ENCODE measurements at regions not wholly inside any gene's neighbourhood (a gene's known extent, or its start where the extent isn't known, plus 50 kb on each side); places are given as distances from the start of the nearest gene placed in this dataset.

DNA sequence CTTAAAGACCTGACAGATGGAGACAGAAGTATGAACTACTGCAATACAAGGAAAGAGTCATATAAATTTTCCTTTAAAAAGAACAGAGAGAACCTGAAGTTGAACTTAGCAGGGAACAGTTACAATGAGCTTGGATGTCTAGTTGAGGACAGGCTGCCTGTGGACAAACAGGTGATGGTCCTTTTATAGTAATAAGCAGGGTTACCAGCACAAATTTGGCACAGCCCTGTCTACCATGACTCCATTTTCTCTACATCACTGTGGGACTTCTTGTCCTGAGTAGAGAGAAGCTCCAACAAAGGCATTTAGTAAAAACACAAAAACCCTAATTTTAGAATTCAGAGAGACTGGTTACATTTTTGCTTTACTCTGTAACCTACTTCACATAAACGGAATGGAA, 448.1 kb downstream of the PLCL1 start (continued):
- TF ChIP-seq, protein P1, sequence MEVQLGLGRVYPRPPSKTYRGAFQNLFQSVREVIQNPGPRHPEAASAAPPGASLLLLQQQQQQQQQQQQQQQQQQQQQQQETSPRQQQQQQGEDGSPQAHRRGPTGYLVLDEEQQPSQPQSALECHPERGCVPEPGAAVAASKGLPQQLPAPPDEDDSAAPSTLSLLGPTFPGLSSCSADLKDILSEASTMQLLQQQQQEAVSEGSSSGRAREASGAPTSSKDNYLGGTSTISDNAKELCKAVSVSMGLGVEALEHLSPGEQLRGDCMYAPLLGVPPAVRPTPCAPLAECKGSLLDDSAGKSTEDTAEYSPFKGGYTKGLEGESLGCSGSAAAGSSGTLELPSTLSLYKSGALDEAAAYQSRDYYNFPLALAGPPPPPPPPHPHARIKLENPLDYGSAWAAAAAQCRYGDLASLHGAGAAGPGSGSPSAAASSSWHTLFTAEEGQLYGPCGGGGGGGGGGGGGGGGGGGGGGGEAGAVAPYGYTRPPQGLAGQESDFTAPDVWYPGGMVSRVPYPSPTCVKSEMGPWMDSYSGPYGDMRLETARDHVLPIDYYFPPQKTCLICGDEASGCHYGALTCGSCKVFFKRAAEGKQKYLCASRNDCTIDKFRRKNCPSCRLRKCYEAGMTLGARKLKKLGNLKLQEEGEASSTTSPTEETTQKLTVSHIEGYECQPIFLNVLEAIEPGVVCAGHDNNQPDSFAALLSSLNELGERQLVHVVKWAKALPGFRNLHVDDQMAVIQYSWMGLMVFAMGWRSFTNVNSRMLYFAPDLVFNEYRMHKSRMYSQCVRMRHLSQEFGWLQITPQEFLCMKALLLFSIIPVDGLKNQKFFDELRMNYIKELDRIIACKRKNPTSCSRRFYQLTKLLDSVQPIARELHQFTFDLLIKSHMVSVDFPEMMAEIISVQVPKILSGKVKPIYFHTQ (CRISPR knock-in tag; IDR thresholded peaks at IDR 0.05), result no peak
- TF ChIP-seq SMAD4 (CRISPR knock-in tag; IDR thresholded peaks at IDR 0.05), result no peak

DNA sequence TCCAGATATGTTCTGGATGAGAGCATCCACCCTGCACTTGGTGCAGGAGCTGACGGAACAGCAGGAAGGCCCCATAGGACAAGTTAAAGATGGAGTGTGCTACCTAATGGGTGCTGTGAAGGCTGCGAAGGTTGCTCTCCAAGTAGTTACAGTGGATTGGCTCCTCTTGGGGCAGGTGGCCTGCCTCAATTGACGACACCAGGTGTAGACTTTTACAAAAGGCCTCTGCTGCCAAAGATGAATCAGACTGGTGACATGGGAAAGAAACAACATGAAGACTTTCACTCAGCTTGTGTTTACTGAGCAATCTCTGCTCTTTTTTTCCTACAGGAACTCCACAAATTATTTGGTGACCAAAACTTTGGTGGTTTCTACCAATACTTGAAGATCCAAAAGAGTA, 437.7 kb downstream of the PLCL1 start:
- no peak for DNase-seq (ENCODE audit: low spot score)
- ATAC-seq, result no peak
- Mint-ChIP-seq H3K4me3 (no peak overlapping the region), H3K4me1 (no peaks in the 10 kb centered on the region), H3K9me3 (no peaks in the 10 kb centered on the region), H3K27ac (no peak overlapping the region), H3K27me3 (ENCODE audit: low read depth) (no peaks in the 10 kb centered on the region), H3K36me3 (no peaks in the 10 kb centered on the region)
- ChIA-PET CTCF (no interaction called here), POLR2A (no interaction called here)
- TF ChIP-seq IRF2 (CRISPR knock-in tag; IDR thresholded peaks at IDR 0.05; ENCODE audit: borderline replicate concordance, low read depth), result no peak
- TF ChIP-seq GTF2I (CRISPR knock-in tag; conservative IDR thresholded peaks at IDR 0.05), result no peak
- TF ChIP-seq ZBTB21 (CRISPR knock-in tag; IDR thresholded peaks at IDR 0.05; ENCODE audit: borderline replicate concordance), result no peak
- TF ChIP-seq, protein P2, sequence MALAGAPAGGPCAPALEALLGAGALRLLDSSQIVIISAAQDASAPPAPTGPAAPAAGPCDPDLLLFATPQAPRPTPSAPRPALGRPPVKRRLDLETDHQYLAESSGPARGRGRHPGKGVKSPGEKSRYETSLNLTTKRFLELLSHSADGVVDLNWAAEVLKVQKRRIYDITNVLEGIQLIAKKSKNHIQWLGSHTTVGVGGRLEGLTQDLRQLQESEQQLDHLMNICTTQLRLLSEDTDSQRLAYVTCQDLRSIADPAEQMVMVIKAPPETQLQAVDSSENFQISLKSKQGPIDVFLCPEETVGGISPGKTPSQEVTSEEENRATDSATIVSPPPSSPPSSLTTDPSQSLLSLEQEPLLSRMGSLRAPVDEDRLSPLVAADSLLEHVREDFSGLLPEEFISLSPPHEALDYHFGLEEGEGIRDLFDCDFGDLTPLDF (CRISPR knock-in tag; IDR thresholded peaks at IDR 0.05), result no peak

DNA sequence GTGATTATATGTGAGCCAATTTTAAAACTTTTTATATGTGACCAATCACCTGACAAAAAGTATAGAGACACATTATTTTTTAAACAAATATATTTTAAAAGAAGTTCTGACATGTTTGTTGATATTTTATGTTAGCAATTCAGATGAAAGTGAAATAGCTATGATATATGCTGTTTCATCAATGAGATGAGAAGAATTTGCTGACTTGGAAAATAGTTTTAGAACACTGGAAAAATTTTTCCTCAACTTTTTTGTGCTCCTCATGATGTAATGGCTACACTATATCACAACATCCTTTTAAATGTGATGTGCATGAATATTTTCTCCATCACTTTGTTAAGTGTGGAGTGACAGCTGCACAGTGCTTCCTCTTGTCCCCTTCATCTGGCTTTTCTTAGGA, 434.0 kb downstream of the PLCL1 start:
- H3K4me3 Mint-ChIP-seq, result no peak overlapping the region
- no peak for TF ChIP-seq PRRX2 (CRISPR knock-in tag; IDR thresholded peaks at IDR 0.05)
- TF ChIP-seq ZBTB21 (CRISPR knock-in tag; IDR thresholded peaks at IDR 0.05; ENCODE audit: borderline replicate concordance), result no peak
- ChIA-PET CTCF (no interaction called here), POLR2A (no interaction called here)
- no peaks in the 10 kb centered on the region for H3K9me3 Mint-ChIP-seq
- DNase-seq (ENCODE audit: low spot score) (no peak), ATAC-seq (no peak)
- no peaks in the 10 kb centered on the region for H3K36me3 Mint-ChIP-seq
- 0 out of 2 replicates have a peak, but pooled peaks cover under 1% of the 10 kb centered on the region for H3K4me1 Mint-ChIP-seq
- no peaks in the 10 kb centered on the region for H3K27me3 Mint-ChIP-seq (ENCODE audit: low read depth)
- H3K27ac Mint-ChIP-seq, result no peak overlapping the region

DNA sequence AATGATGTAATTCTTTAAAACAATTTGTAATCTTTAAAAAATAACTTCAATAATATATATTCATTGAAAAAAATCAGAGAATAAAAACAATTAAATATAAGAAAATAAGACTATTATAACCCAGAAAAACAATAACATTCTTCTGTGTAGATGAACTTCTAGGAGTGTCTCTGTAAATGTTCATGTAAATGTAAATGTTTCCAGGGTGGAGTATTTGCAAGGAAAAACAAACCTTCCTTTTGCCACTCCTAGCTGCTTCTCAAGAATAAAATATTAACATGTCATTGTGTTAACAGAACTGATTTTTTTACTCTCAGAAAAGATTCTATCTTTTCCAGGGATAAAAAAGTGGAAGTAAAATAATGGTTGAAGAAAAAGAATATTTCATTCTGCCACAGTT, 431.9 kb downstream of the PLCL1 start:
- Mint-ChIP-seq H3K36me3 (no peaks in the 10 kb centered on the region), H3K27ac (no peak overlapping the region), H3K9me3 (no peaks in the 10 kb centered on the region), H3K4me3 (no peak overlapping the region), H3K27me3 (ENCODE audit: low read depth) (no peaks in the 10 kb centered on the region), H3K4me1 (0 out of 2 replicates have a peak, but pooled peaks cover 4% of the 10 kb centered on the region)
- ChIA-PET CTCF (no interaction called here), POLR2A (no interaction called here)
- no peak for ATAC-seq
- DNase-seq (ENCODE audit: low spot score), result no peak
- TF ChIP-seq, protein P3, sequence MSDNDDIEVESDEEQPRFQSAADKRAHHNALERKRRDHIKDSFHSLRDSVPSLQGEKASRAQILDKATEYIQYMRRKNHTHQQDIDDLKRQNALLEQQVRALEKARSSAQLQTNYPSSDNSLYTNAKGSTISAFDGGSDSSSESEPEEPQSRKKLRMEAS (CRISPR knock-in tag; IDR thresholded peaks at IDR 0.05), result no peak
- TF ChIP-seq HMGA2 (CRISPR knock-in tag; IDR thresholded peaks at IDR 0.05), result 0 out of 2 replicates have a peak, but pooled peaks have one; percentile 29

DNA sequence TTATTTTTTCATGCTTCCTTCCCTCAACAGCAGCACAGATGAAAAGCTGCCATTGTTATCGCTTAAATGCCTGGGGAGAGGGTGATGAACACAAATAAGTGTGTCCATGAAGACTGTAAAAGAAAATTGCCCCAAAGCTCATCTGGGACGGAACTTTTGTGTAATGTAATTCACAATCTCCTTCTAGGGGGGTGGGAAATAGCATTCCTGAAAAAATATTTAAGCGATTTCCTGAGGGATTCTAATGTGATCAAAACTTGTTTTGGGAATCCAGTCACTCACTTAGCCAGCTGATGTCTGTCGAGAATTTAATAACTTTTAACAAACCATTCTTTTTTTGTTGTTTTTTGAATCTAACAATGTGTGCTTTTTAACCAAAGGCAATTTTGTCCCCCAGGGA, 427.9 kb downstream of the PLCL1 start:
- Mint-ChIP-seq H3K4me3 (no peak overlapping the region), H3K36me3 (no peaks in the 10 kb centered on the region), H3K27ac (no peak overlapping the region), H3K9me3 (no peaks in the 10 kb centered on the region), H3K27me3 (ENCODE audit: low read depth) (no peaks in the 10 kb centered on the region), H3K4me1 (0 out of 2 replicates have a peak, but pooled peaks cover 4% of the 10 kb centered on the region)
- ChIA-PET CTCF (no interaction called here), POLR2A (no interaction called here)
- DNase-seq (ENCODE audit: low spot score) (no peak), ATAC-seq (no peak)
- no peak for TF ChIP-seq ZNF671 (CRISPR knock-in tag; IDR thresholded peaks at IDR 0.05)
- no peak for TF ChIP-seq ZNF121 (CRISPR knock-in tag; IDR thresholded peaks at IDR 0.05)
- TF ChIP-seq, protein P4, sequence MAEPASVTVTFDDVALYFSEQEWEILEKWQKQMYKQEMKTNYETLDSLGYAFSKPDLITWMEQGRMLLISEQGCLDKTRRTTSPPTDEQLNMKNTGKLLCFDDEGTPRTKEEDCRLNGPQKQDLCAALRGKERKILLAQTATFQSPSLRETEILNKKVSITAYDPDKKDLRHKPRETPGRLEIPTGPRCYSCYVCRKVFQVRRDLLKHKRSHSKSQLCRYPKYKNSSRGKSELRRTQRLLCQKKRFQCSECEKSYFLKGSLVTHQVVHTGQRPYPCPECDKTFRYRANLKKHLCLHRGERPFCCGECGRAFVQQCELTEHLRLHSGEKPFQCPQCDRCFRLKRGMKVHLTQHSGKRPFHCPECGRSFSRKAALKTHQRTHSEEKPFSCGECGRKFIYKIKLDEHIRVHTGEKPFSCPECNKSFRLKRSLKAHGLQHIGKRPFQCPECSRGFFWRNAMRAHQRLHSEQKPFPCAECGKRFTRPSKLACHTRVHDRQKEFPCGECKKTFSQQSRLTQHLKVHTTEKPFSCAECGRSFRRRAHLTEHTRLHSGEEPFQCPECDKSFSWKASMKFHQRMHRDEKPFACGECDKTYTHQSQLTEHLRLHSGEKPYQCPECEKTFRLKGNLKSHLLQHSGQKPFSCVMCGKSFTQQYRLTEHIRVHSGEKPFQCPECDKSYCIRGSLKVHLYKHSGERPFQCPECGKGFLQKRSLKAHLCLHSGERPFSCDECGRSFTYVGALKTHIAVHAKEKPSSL (CRISPR knock-in tag; conservative IDR thresholded peaks at IDR 0.05), result no peak
- no peak for TF ChIP-seq PRRX2 (CRISPR knock-in tag; IDR thresholded peaks at IDR 0.05)
- TF ChIP-seq, protein P5, sequence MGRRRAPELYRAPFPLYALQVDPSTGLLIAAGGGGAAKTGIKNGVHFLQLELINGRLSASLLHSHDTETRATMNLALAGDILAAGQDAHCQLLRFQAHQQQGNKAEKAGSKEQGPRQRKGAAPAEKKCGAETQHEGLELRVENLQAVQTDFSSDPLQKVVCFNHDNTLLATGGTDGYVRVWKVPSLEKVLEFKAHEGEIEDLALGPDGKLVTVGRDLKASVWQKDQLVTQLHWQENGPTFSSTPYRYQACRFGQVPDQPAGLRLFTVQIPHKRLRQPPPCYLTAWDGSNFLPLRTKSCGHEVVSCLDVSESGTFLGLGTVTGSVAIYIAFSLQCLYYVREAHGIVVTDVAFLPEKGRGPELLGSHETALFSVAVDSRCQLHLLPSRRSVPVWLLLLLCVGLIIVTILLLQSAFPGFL (CRISPR knock-in tag; IDR thresholded peaks at IDR 0.05; ENCODE audit: borderline replicate concordance), result no peak
- TF ChIP-seq, protein P6, sequence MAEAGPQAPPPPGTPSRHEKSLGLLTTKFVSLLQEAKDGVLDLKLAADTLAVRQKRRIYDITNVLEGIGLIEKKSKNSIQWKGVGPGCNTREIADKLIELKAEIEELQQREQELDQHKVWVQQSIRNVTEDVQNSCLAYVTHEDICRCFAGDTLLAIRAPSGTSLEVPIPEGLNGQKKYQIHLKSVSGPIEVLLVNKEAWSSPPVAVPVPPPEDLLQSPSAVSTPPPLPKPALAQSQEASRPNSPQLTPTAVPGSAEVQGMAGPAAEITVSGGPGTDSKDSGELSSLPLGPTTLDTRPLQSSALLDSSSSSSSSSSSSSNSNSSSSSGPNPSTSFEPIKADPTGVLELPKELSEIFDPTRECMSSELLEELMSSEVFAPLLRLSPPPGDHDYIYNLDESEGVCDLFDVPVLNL (CRISPR knock-in tag; IDR thresholded peaks at IDR 0.05; ENCODE audit: borderline replicate concordance, low read depth), result no peak
- TF ChIP-seq, protein P7, sequence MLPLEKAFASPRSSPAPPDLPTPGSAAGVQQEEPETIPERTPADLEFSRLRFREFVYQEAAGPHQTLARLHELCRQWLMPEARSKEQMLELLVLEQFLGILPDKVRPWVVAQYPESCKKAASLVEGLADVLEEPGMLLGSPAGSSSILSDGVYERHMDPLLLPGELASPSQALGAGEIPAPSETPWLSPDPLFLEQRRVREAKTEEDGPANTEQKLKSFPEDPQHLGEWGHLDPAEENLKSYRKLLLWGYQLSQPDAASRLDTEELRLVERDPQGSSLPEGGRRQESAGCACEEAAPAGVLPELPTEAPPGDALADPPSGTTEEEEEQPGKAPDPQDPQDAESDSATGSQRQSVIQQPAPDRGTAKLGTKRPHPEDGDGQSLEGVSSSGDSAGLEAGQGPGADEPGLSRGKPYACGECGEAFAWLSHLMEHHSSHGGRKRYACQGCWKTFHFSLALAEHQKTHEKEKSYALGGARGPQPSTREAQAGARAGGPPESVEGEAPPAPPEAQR (CRISPR knock-in tag; IDR thresholded peaks at IDR 0.05), result no peak
- TF ChIP-seq TCF7 (CRISPR knock-in tag; IDR thresholded peaks at IDR 0.05; ENCODE audit: low read depth), result no peak

Measured in WTC11 (cell line).